ENCODE measurements at regions not wholly inside any gene's neighbourhood (a gene's known extent, or its start where the extent isn't known, plus 50 kb on each side); places are given as distances from the start of the nearest gene placed in this dataset.
"Not testable (repeated sequence)": the region's sequence is repeated elsewhere in the genome, so short reads cannot be mapped to it uniquely, and the experiment has no call there.

- no peak for ATAC-seq
- TF ChIP-seq ZFP3 (CRISPR knock-in tag; IDR thresholded peaks at IDR 0.05) (no peak), ZNF565 (CRISPR knock-in tag; conservative IDR thresholded peaks at IDR 0.05; ENCODE audit: low read depth) (no peak), ZFP30 (CRISPR knock-in tag; IDR thresholded peaks at IDR 0.05) (no peak), ZNF70 (CRISPR knock-in tag; IDR thresholded peaks at IDR 0.05) (no peak)
- TF ChIP-seq, protein P1, sequence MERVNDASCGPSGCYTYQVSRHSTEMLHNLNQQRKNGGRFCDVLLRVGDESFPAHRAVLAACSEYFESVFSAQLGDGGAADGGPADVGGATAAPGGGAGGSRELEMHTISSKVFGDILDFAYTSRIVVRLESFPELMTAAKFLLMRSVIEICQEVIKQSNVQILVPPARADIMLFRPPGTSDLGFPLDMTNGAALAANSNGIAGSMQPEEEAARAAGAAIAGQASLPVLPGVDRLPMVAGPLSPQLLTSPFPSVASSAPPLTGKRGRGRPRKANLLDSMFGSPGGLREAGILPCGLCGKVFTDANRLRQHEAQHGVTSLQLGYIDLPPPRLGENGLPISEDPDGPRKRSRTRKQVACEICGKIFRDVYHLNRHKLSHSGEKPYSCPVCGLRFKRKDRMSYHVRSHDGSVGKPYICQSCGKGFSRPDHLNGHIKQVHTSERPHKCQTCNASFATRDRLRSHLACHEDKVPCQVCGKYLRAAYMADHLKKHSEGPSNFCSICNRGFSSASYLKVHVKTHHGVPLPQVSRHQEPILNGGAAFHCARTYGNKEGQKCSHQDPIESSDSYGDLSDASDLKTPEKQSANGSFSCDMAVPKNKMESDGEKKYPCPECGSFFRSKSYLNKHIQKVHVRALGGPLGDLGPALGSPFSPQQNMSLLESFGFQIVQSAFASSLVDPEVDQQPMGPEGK (CRISPR knock-in tag; IDR thresholded peaks at IDR 0.05; ENCODE audit: borderline replicate concordance), result no peak
Observed at GRCh38 chr6:167750956-167751358, 75.8 kb upstream of the AFDN start.

DNA sequence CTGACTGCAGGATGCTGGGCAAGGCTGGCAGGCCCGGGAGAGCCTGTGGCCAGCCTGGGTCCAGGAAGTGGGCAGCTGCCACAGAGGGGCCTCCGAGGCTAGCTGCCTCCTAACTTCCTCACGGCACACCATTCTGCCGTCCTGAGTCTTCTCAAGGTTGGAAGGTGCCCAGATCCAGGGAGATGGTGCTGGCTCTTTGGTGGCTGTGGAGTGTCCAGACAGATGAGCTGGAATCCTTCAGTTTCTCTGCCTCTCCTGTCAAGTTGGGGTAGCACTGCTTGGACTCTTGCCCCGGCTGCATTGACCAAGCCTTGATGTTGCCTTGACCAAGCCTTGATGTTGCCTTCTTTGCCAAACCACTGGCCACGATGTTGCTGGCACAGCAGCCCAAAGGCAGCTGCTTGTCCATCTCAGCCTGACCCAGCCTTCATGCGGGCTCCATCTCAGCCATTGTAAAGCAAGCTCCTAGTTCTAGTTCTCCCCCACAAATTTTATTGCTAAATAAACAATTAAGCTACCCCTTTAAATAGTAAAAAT lies 75.1 kb upstream of the AFDN start:
- ATAC-seq, result no peak
- TF ChIP-seq CSRNP3 (CRISPR knock-in tag; IDR thresholded peaks at IDR 0.05) (no peak), SNAI2 (CRISPR knock-in tag; IDR thresholded peaks at IDR 0.05) (no peak), ZFP30 (CRISPR knock-in tag; IDR thresholded peaks at IDR 0.05) (no peak), CSDC2 (CRISPR knock-in tag; IDR thresholded peaks at IDR 0.05) (no peak), ISL1 (CRISPR knock-in tag; IDR thresholded peaks at IDR 0.05) (no peak)

- not testable (repeated sequence) for ATAC-seq
Observed at GRCh38 chr6:167753281-167753680, 73.4 kb upstream of the AFDN start.

DNA sequence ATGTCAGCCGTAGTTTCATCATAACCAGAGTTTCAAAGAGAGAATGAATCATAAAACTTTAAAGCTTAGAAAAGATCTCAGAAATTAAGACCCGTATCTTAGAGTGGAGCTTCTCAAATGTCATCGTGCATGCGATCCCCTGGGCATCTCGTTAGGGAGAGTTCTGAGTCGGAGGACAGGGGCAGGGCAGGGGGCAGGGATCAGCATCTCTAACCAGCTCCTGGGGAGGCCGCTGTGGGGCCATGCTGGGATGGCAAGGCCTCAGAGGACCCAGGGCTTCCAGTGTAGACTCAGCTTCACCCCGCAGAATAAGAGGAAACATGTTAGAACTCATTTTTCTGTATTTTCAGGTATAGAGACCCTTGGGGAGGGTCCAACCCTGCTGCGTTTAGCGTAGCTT lies 72.0 kb upstream of the AFDN start:
- TF ChIP-seq ZFP30 (CRISPR knock-in tag; IDR thresholded peaks at IDR 0.05) (no peak), PPARA (CRISPR knock-in tag; IDR thresholded peaks at IDR 0.05; ENCODE audit: borderline replicate concordance) (no peak), ESRRG (CRISPR knock-in tag; IDR thresholded peaks at IDR 0.05) (no peak), ZC3H10 (CRISPR knock-in tag; IDR thresholded peaks at IDR 0.05) (no peak), OSR1 (CRISPR knock-in tag; IDR thresholded peaks at IDR 0.05) (no peak), SNAI2 (CRISPR knock-in tag; IDR thresholded peaks at IDR 0.05) (no peak), ZFP3 (CRISPR knock-in tag; IDR thresholded peaks at IDR 0.05) (no peak), RARB (CRISPR knock-in tag; IDR thresholded peaks at IDR 0.05) (no peak), CSDC2 (CRISPR knock-in tag; IDR thresholded peaks at IDR 0.05) (no peak), GLIS3 (CRISPR knock-in tag; IDR thresholded peaks at IDR 0.05) (no peak), ARNTL (CRISPR knock-in tag; IDR thresholded peaks at IDR 0.05; ENCODE audit: borderline replicate concordance, low read depth) (no peak), CSRNP3 (CRISPR knock-in tag; IDR thresholded peaks at IDR 0.05) (no peak), TCF4 (CRISPR knock-in tag; IDR thresholded peaks at IDR 0.05; ENCODE audit: borderline replicate concordance) (no peak), CREB5 (CRISPR knock-in tag; IDR thresholded peaks at IDR 0.05; ENCODE audit: low read depth) (no peak), ZNF8 (CRISPR knock-in tag; IDR thresholded peaks at IDR 0.05) (no peak), POU6F1 (CRISPR knock-in tag; IDR thresholded peaks at IDR 0.05; ENCODE audit: borderline replicate concordance, low read depth) (no peak)
- TF ChIP-seq, protein P2, sequence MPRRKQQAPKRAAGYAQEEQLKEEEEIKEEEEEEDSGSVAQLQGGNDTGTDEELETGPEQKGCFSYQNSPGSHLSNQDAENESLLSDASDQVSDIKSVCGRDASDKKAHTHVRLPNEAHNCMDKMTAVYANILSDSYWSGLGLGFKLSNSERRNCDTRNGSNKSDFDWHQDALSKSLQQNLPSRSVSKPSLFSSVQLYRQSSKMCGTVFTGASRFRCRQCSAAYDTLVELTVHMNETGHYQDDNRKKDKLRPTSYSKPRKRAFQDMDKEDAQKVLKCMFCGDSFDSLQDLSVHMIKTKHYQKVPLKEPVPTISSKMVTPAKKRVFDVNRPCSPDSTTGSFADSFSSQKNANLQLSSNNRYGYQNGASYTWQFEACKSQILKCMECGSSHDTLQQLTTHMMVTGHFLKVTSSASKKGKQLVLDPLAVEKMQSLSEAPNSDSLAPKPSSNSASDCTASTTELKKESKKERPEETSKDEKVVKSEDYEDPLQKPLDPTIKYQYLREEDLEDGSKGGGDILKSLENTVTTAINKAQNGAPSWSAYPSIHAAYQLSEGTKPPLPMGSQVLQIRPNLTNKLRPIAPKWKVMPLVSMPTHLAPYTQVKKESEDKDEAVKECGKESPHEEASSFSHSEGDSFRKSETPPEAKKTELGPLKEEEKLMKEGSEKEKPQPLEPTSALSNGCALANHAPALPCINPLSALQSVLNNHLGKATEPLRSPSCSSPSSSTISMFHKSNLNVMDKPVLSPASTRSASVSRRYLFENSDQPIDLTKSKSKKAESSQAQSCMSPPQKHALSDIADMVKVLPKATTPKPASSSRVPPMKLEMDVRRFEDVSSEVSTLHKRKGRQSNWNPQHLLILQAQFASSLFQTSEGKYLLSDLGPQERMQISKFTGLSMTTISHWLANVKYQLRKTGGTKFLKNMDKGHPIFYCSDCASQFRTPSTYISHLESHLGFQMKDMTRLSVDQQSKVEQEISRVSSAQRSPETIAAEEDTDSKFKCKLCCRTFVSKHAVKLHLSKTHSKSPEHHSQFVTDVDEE (CRISPR knock-in tag; IDR thresholded peaks at IDR 0.05), result no peak
- TF ChIP-seq, protein P1 (CRISPR knock-in tag; IDR thresholded peaks at IDR 0.05; ENCODE audit: borderline replicate concordance), result no peak
- no peak for ATAC-seq

Data from SK-N-SH treated with all-trans-retinoic acid at 6 μM for 48 hours (cell line).